K562 (cell line): ENCODE measurements at regions not wholly inside any gene's neighbourhood (a gene's known extent, or its start where the extent isn't known, plus 50 kb on each side); places are given as distances from the start of the nearest gene placed in this dataset.

Experiments
- ATAC-seq: fragments of 200-7000 bp; cut with Tn5 transposase; 3 replicates; pipeline ENCODE4 v1.9.1; 2020; ENCODE audit warnings: moderate library complexity
- BruUV-seq: library from RNA; stranded (reverse); fragments of 400-500 nt; replicated peaks from 2 replicates; lab custom pipeline; 2021; lab: Mats Ljungman, UMichigan
- CTCF ChIA-PET: fragments of 300-600 bp; formaldehyde crosslinking; extraction: SDS; loops from one replicate; lab custom pipeline; 2021; ENCODE audit warnings: low intra/inter-chr PET ratio; lab: Yijun Ruan, JAX
- POLR2A ChIA-PET: fragments of 300-600, 350-650 bp; sonication (Branson Sonifier 250); formaldehyde crosslinking; extraction: SDS; loops from one replicate; lab custom pipeline; 2021; ENCODE audit warnings: antibody characterized with exemption, inconsistent platforms; lab: Yijun Ruan, JAX
- DNase-seq, 4 experiments: peaks; one replicate each; pipeline versions ENCODE4 v3.0.0 to v3.0.0-alpha.2; 2011 to 2018; ENCODE audit warnings: low spot score in 3 of 4, mixed read lengths in 3 of 4; ENCODE audit errors: extremely low read depth in 1 of 4
- FAIRE-seq: peaks from 2 replicates; lab custom pipeline; 2011; peaks lifted over from hg19 to GRCh38; lab: Jason Lieb, UNC
- H2AFZ ChIP-seq: 2 replicates; pipeline ENCODE4 v1.6.0; 2011; ENCODE audit warnings: low read depth, low read length, control low read depth, inconsistent platforms
- H3K27ac ChIP-seq: fragments of 200-600 bp; 3 replicates; pipeline ENCODE4 v1.8.0; 2011; ENCODE audit warnings: low read depth, mild to moderate bottlenecking, control low read depth, inconsistent platforms, low read length, moderate library complexity, mixed read lengths; ENCODE audit errors: extremely low read depth
- H3K27me3 ChIP-seq, 2 experiments: fragments of 300-600 bp in 1 of 2; 2 replicates in 1 of 2; 3 replicates in 1 of 2; pipeline versions ENCODE4 v1.6.0 to v1.8.0; 2011; ENCODE audit warnings: inconsistent platforms in 2 of 2, low read length in 2 of 2, mild to moderate bottlenecking in 1 of 2, mixed read lengths in 1 of 2, moderate library complexity in 1 of 2; ENCODE audit not compliant: control insufficient read depth in 2 of 2, insufficient read depth in 2 of 2
- H3K36me3 ChIP-seq: fragments of 300-600 bp; 3 replicates; pipeline ENCODE4 v1.8.0; 2011; ENCODE audit warnings: mild to moderate bottlenecking, low read length, inconsistent platforms; ENCODE audit not compliant: control insufficient read depth, insufficient read depth
- H3K4me1 ChIP-seq, 2 experiments: fragments of 200-600 bp in 1 of 2; replicated peaks in 1 of 2; 2 replicates in 1 of 2; 3 replicates in 1 of 2; pipeline versions ENCODE4 v1.5.1 to v1.8.0; 2011; ENCODE audit warnings: inconsistent platforms in 2 of 2, low read length in 2 of 2, mild to moderate bottlenecking in 1 of 2, mixed read lengths in 1 of 2, moderate library complexity in 1 of 2; ENCODE audit not compliant: control insufficient read depth in 2 of 2, insufficient read depth in 2 of 2
- H3K4me2 ChIP-seq: 2 replicates; pipeline ENCODE4 v1.6.1; 2011; ENCODE audit warnings: low read length, control low read depth, inconsistent platforms, mixed read lengths; ENCODE audit not compliant: insufficient read depth
- H3K4me3 ChIP-seq: fragments of 200-600 bp; sonication (generic), shearing (Covaris generic); 2 replicates; pipeline ENCODE4 v1.5.1; 2016; ENCODE audit warnings: control low read depth, inconsistent platforms
- H3K79me2 ChIP-seq: fragments of 200-600 bp; 3 replicates; pipeline ENCODE4 v1.8.0; 2011; ENCODE audit warnings: low read length, inconsistent platforms; ENCODE audit not compliant: control insufficient read depth, insufficient read depth
- H3K9ac ChIP-seq, 2 experiments: 2 replicates each; pipeline versions ENCODE4 v1.6.0 to v1.6.1; 2011; ENCODE audit warnings: low read depth in 2 of 2, low read length in 2 of 2, control low read depth in 1 of 2, inconsistent platforms in 1 of 2, mild to moderate bottlenecking in 1 of 2, mixed read lengths in 1 of 2; ENCODE audit not compliant: insufficient read depth in 1 of 2
- H3K9me1 ChIP-seq: one replicate; pipeline ENCODE4 v1.6.0; 2011; ENCODE audit warnings: inconsistent platforms, mild to moderate bottlenecking, low read length, moderate library complexity; ENCODE audit not compliant: control insufficient read depth, insufficient read depth
- H3K9me3 ChIP-seq: replicated peaks from 2 replicates; pipeline ENCODE4 v1.5.1; 2011; ENCODE audit warnings: low read depth, low read length, inconsistent platforms; ENCODE audit not compliant: control insufficient read depth, insufficient read depth
- H4K20me1 ChIP-seq: replicated peaks from 2 replicates; pipeline ENCODE4 v1.6.1; 2011; ENCODE audit warnings: low read length, inconsistent platforms, mixed read lengths; ENCODE audit not compliant: control insufficient read depth, insufficient read depth
- ARID1B ChIP-seq: fragments of 450-650 bp; IDR thresholded peaks from 2 replicates; pipeline ENCODE4 v1.6.1; 2016; ENCODE audit warnings: antibody characterized with exemption, mild to moderate bottlenecking, inconsistent platforms
- HDAC1 ChIP-seq, 2 experiments: fragments of 450-650 bp; IDR thresholded peaks; 2 replicates each; pipeline ENCODE4 v1.6.1; 2016 to 2017; ENCODE audit warnings: inconsistent platforms in 1 of 2, mild to moderate bottlenecking in 1 of 2, moderate library complexity in 1 of 2
- HMG20B ChIP-seq: fragments of 250-450 bp; sonication (Bioruptor Pico); IDR thresholded peaks from 2 replicates; pipeline ENCODE4 v1.5.0; 2021; ENCODE audit warnings: mild to moderate bottlenecking
- ILK ChIP-seq: fragments of 450-650 bp; IDR thresholded peaks from 2 replicates; pipeline ENCODE4 v1.6.1; 2016; ENCODE audit warnings: missing genetic modification characterization, low read depth, mild to moderate bottlenecking, missing compliant biosample characterization, moderate library complexity, borderline replicate concordance
- WGBS: fragments of 100-300 bp; shearing (Covaris generic); methylation state at CpG from one replicate; pipeline ENCODE4 v1.1.6; 2016; ENCODE audit warnings: low coverage, mixed read lengths; ENCODE audit not compliant: insufficient coverage; ENCODE audit errors: missing lambda C conversion rate; 5-methylcytosine and 5-hydroxymethylcytosine counted together
- in situ Hi-C: fragments of 300-500 bp; cut with MboI; formaldehyde crosslinking; loops from 4 replicates; pipeline ENCODE4 v1.15.0; 2018; ENCODE audit warnings: inconsistent platforms, mixed read lengths
- intact Hi-C: fragments of 100-400 bp; cut with micrococcal nuclease; formaldehyde crosslinking; loops from 2 replicates; pipeline ENCODE4 v1.14.2; 2022
- TF ChIP-seq, protein P1 (sequence below): fragments of 250-450 bp; sonication (Bioruptor Pico); IDR thresholded peaks from 2 replicates; pipeline ENCODE4 v1.4.0; 2020; ENCODE audit warnings: mild to moderate bottlenecking, moderate library complexity, borderline replicate concordance
- TF ChIP-seq, protein P2 (sequence below): fragments of 450-650 bp; IDR thresholded peaks from 2 replicates; pipeline ENCODE4 v1.6.1; 2017; ENCODE audit warnings: antibody characterized with exemption, mild to moderate bottlenecking

DNA sequence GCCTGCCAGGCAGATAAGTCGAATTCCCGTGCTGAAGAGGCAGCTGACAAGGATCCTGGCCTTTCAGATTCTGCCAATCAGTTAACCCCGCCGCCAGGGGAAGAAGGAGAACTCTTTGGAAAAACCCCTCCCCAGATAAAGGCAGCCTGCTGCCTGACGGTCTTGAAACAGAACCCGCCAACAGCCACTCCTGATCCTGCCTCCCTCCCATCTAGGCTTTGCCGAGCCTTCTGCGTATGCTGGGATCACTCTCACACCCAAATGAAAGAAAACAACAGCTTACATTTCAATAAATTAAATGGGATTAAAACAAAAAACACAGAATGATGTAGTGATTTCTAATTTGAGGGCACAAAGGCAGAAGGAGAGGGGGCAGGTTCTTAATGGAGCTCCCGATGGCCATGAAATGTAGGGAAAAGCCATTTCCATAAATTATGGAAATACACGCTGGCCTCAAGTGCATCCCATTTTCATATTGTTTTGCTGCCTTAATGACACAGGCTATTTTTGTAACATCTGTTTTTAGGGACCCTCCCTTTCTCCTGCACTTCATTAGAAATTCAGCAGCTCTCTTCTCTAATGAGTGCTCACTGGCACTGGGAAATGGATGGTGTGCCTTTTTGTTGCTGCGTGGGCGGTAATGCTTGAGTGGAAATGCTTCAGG is 319.1 kb downstream of the MED10 start:
- Histone ChIP-seq H2AFZ (no peak overlapping the region), H3K27me3 (peaks cover 7 to 34% of the 10 kb centered on the region in 2 experiments; a peak in 4 of 5 replicates), H3K4me3 (no peak overlapping the region), H3K9me3 (no peaks in the 10 kb centered on the region), H3K9ac (no peak overlapping the region), H3K9me1 (no peaks in the 10 kb centered on the region), H3K4me1 (no peaks in the 10 kb centered on the region), H3K79me2 (no peaks in the 10 kb centered on the region), H4K20me1 (no peaks in the 10 kb centered on the region; the same call in 1 of the 2 replicates), H3K36me3 (no peaks in the 10 kb centered on the region), H3K4me2 (no peak overlapping the region), H3K27ac (no peak overlapping the region)
- no peak for FAIRE-seq
- ChIA-PET POLR2A (no interaction called here), CTCF (no interaction called here)
- in situ Hi-C loops (no loop called here), intact Hi-C loops (no loop called here)
- no peak for ATAC-seq
- TF ChIP-seq, protein P1, sequence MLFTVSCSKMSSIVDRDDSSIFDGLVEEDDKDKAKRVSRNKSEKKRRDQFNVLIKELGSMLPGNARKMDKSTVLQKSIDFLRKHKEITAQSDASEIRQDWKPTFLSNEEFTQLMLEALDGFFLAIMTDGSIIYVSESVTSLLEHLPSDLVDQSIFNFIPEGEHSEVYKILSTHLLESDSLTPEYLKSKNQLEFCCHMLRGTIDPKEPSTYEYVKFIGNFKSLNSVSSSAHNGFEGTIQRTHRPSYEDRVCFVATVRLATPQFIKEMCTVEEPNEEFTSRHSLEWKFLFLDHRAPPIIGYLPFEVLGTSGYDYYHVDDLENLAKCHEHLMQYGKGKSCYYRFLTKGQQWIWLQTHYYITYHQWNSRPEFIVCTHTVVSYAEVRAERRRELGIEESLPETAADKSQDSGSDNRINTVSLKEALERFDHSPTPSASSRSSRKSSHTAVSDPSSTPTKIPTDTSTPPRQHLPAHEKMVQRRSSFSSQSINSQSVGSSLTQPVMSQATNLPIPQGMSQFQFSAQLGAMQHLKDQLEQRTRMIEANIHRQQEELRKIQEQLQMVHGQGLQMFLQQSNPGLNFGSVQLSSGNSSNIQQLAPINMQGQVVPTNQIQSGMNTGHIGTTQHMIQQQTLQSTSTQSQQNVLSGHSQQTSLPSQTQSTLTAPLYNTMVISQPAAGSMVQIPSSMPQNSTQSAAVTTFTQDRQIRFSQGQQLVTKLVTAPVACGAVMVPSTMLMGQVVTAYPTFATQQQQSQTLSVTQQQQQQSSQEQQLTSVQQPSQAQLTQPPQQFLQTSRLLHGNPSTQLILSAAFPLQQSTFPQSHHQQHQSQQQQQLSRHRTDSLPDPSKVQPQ (CRISPR knock-in tag), result no peak
- TF ChIP-seq, protein P2, sequence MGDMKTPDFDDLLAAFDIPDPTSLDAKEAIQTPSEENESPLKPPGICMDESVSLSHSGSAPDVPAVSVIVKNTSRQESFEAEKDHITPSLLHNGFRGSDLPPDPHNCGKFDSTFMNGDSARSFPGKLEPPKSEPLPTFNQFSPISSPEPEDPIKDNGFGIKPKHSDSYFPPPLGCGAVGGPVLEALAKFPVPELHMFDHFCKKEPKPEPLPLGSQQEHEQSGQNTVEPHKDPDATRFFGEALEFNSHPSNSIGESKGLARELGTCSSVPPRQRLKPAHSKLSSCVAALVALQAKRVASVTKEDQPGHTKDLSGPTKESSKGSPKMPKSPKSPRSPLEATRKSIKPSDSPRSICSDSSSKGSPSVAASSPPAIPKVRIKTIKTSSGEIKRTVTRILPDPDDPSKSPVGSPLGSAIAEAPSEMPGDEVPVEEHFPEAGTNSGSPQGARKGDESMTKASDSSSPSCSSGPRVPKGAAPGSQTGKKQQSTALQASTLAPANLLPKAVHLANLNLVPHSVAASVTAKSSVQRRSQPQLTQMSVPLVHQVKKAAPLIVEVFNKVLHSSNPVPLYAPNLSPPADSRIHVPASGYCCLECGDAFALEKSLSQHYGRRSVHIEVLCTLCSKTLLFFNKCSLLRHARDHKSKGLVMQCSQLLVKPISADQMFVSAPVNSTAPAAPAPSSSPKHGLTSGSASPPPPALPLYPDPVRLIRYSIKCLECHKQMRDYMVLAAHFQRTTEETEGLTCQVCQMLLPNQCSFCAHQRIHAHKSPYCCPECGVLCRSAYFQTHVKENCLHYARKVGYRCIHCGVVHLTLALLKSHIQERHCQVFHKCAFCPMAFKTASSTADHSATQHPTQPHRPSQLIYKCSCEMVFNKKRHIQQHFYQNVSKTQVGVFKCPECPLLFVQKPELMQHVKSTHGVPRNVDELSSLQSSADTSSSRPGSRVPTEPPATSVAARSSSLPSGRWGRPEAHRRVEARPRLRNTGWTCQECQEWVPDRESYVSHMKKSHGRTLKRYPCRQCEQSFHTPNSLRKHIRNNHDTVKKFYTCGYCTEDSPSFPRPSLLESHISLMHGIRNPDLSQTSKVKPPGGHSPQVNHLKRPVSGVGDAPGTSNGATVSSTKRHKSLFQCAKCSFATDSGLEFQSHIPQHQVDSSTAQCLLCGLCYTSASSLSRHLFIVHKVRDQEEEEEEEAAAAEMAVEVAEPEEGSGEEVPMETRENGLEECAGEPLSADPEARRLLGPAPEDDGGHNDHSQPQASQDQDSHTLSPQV, result no peak
- TF ChIP-seq HMG20B, result no peak
- TF ChIP-seq ARID1B, result no peak
- no peak for TF ChIP-seq ILK (tag)
- no peak for TF ChIP-seq HDAC1 (IDR thresholded peaks at IDR 0.05)
- WGBS, result under 1% methylated on average over 12 of the region's 12 CpGs
- DNase-seq, result no peak
- BruUV-seq, result no TSS peak
